ENCODE measurements at regions not wholly inside any gene's neighbourhood (a gene's known extent, or its start where the extent isn't known, plus 50 kb on each side); places are given as distances from the start of the nearest gene placed in this dataset.
A peak's percentile ranks its signal among the peaks of the same experiment; 100 is the strongest.

- DNase-seq (ENCODE audit: low read depth in 2 of 2): no peak
Measured at GRCh38 chr18:2414235-2414634, 157.1 kb downstream of the METTL4 start.

- DNase-seq (ENCODE audit: low read depth in 2 of 2): no peak
Measured at GRCh38 chr18:2415656-2416055, 155.6 kb downstream of the METTL4 start.

- DNase-seq (ENCODE audit: low read depth in 2 of 2): peak in 1 of 2 experiments; percentile 4
Measured at GRCh38 chr18:2417861-2418610, 153.3 kb downstream of the METTL4 start.

- no peak for DNase-seq (ENCODE audit: low read depth in 2 of 2)
Measured at GRCh38 chr18:2420367-2420766, 150.9 kb downstream of the METTL4 start.

GRCh38 chr18:2423761-2424160 is 147.5 kb downstream of the METTL4 start:
- no peak for DNase-seq (ENCODE audit: low read depth in 2 of 2)

- no peak for DNase-seq (ENCODE audit: low read depth in 2 of 2)
Measured at GRCh38 chr18:2424420-2424819, 146.9 kb downstream of the METTL4 start.

GRCh38 chr18:2425426-2426317 is 145.6 kb downstream of the METTL4 start:
- no peak for DNase-seq (ENCODE audit: low read depth in 2 of 2)

- no peak for DNase-seq (ENCODE audit: low read depth in 2 of 2)
Measured at GRCh38 chr18:2430191-2430590, 141.1 kb downstream of the METTL4 start.

DNA sequence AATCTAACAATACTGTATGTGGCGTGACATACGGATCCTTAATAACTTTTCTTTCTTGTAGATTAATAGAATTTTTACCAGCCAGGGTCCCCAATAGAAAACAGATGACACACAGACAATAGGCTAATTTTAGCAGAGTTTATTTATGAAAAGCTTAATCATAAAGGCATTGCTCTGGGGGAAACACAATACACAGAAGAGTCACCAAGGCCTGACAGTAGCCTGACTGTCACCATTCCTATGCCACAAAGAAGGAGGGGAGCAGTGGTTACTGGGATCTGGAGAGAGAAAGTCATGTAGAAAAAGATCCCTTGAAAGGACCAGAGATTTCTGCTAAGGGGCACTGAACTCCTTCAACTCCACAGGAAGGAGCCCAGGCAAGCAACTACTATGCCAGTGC is 139.5 kb downstream of the METTL4 start:
- no peak for DNase-seq (ENCODE audit: low read depth in 2 of 2)

GRCh38 chr18:2433366-2433765 is 137.9 kb downstream of the METTL4 start:
- DNase-seq (ENCODE audit: low read depth in 2 of 2): no peak

DNA sequence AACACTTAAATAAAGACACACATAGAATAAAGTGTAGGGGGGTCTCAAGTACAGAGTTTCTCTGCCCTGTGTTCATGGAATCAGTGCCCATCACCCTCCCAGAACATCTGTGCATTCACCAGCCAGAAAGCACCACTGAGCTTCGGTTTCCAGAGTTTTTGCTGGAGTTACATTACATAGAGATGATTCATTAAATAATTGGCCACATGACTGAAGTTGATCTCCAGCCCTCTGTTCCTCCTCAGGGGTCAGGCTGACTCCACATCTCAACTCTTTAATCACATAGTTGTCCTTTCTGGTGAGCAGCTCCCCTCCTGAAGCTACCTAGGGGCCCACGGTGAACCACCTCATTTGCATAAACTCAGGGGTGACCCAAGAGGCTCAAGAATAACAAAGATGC is 129.8 kb downstream of the METTL4 start:
- DNase-seq (ENCODE audit: low read depth in 2 of 2): no peak

- no peak for DNase-seq (ENCODE audit: low read depth in 2 of 2)
Measured at GRCh38 chr18:2442006-2442405, 129.3 kb downstream of the METTL4 start.

- DNase-seq (ENCODE audit: low read depth in 2 of 2): peak; percentile 9 to 23
Measured at GRCh38 chr18:2442726-2443275, 128.5 kb downstream of the METTL4 start.

DNA sequence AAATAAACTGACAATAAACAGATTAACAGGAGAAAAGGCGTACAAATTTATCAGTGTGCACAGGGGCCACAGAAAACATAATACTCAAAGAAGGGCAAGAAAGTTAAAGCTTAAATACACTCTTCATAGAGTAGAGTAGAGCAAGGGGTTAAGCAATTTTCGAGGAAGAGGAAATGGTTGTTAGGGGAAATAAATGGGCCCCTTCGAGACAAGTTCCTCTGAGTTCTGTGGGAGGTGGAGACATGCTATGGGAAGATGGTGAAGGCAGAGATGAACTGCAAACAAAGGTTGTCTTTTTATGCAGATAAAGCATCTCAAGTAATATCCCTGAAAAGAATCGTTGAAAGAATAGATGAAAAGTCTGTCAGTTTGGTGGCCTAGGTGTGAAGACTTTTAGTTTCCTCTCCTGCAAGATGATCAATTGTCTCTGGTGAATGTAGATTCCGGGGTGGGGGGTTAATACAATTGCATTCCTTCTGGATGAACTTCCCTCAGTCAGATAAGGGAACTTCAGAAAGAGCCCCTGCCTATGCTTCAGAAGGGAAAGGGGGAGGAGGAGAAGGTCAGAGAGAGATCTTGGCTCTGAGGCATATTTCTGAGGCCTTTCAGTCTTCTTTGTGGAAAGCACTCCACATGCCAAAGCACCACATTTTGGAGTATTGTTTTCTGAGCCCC is 127.0 kb downstream of the METTL4 start:
- DNase-seq (ENCODE audit: low read depth in 2 of 2): no peak

DNA sequence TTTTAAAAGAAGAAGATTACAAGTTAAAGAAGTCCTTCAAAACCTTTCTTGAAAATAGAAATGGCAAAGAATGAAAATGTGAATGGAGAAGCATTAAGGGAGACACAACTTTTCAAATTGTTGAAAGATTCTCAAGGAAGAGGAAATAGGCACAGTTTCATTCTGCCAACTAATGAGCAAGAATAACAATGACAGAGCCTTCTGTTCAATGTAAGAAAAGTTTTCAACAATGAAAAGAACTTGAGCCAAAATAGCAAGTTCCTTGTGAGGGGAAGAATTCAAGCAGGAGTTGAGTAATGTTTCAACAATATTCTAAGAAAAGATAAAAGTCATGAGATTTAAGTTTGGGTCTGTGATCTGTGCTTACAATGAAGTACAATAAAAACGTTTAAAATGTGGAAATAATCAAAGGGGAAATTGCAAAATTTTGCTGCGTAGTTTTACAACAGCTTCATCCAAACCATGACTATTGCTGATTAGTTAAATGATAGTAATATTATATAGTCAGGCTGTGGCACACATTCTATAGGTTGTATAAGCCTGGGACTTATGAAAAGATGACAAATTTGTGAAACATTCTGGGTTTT is 122.6 kb downstream of the METTL4 start:
- peak in 1 of 2 experiments; percentile 8 for DNase-seq (ENCODE audit: low read depth in 2 of 2)

- DNase-seq (ENCODE audit: low read depth in 2 of 2): no peak
Measured at GRCh38 chr18:2451556-2451955, 119.7 kb downstream of the METTL4 start.

- DNase-seq (ENCODE audit: low read depth in 2 of 2): no peak
Measured at GRCh38 chr18:2459886-2460285, 111.4 kb downstream of the METTL4 start.

DNA sequence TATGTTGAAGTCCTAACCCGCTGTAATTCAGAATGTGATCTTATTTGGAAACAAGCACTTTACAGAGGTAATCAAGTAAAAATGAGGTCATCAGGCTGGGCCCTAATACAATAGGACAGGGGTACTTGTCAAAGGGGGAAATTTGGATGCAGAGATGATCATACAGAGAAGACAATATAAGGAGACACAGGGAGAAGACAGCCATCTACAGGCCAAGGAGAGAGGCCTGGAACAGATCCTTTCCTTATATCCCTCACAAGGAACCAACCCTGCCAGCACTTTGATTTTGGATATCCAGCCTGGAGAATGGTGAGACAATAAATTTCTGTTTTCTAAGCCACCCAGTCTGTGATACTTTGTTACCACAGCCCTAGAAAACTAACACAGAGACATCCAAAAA is 104.3 kb downstream of the METTL4 start:
- DNase-seq (ENCODE audit: low read depth in 2 of 2): no peak

DNA sequence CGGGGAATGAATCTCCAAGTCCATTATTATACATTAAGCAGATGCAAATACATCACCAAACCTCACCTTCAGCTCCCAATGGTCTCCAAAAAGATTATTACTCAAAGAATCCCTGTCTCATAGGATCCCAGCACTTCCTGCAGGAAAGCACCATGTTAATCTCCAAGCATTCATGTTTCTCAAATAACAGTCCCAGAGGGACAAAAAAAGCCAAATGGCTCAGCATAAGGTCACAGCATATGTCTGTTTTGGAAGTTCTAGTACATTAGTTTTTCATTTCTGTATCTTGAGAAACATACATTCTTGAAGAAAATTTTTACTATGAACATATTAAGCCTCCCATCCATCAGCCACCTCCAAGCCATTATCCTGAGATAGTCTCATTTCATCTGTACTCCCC is 103.3 kb downstream of the METTL4 start:
- no peak for DNase-seq (ENCODE audit: low read depth in 2 of 2)

DNA sequence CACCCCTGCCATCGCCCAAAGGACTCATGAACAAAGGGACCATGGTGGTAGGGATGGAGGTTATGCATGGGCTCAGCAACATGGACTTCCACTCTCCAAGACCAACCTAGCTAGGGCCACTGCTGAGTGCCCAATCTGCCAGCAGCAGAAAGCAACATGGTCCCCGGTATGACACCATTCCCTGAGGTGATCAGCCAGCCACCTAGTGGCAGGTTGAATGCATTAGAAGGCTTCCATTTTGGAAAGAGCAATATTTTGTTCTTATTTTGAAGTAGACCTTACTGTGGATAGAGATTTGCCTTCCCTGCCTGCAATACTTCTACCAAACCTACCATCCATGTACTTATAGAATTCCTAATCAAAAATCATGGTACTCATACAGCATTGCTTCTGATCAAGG is 99.8 kb downstream of the METTL4 start:
- DNase-seq (ENCODE audit: low read depth in 2 of 2): no peak

- no peak for DNase-seq (ENCODE audit: low read depth in 2 of 2)
Measured at GRCh38 chr18:2478662-2479061, 92.6 kb downstream of the METTL4 start.

DNA sequence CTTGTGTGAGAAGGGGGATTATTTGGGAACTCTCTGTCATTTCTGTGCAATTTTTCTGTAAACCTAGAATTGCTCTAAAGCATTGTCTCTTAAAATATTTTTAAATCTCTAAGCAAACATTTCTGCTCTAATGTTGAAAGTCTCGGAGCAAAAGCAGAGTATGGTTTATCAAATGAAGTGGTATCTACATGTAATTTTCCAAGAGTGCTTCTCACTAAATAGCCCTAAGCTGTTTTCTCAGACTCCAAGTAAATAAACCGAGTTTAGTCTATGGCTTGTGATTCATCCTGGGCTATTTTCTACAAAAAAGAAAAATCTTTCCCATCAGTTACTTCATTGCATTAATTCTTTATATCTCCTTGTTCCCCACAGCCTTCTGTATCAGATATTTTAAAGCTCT is 90.8 kb downstream of the METTL4 start:
- no peak for DNase-seq (ENCODE audit: low read depth in 2 of 2)

Data from fibroblast of skin of left quadriceps (primary cell).